Fibroblast of mammary gland (primary cell): ENCODE measurements at regions not wholly inside any gene's neighbourhood (a gene's known extent, or its start where the extent isn't known, plus 50 kb on each side); places are given as distances from the start of the nearest gene placed in this dataset.

Source experiments
- DNase-seq: peaks from one replicate; pipeline ENCODE4 v3.0.0-alpha.2; 2010; ENCODE audit warnings: low read depth
- H3K4me3 ChIP-seq: 2 replicates; pipeline ENCODE4 v1.5.1; 2011; ENCODE audit warnings: low read depth, mild to moderate bottlenecking, low read length, moderate library complexity; ENCODE audit not compliant: control insufficient read depth
- CTCF ChIP-seq: conservative IDR thresholded peaks from 2 replicates; pipeline ENCODE4 v1.5.1; 2011; ENCODE audit warnings: low read depth, low read length, inconsistent platforms; ENCODE audit not compliant: control insufficient read depth, insufficient read depth

GRCh38 chr2:102977426-102978090 is 215.7 kb downstream of the TMEM182 start:
- DNase-seq, result no peak
- TF ChIP-seq CTCF, result no peak
- H3K4me3 ChIP-seq, result no peak overlapping the region

- no peak for DNase-seq
- no peak for TF ChIP-seq CTCF
- H3K4me3 ChIP-seq, result no peak overlapping the region
These were observed 216.3 kb downstream of the TMEM182 start for GRCh38 chr2:102978091-102978490.

- no peak overlapping the region for H3K4me3 ChIP-seq
- no peak for TF ChIP-seq CTCF
- no peak for DNase-seq
These were observed 217.6 kb downstream of the TMEM182 start for GRCh38 chr2:102979429-102979828.

- no peak overlapping the region for H3K4me3 ChIP-seq
- no peak for TF ChIP-seq CTCF
- no peak for DNase-seq
These were observed 222.0 kb downstream of the TMEM182 start for GRCh38 chr2:102983786-102984185.

GRCh38 chr2:102986826-102987490 is 225.1 kb downstream of the TMEM182 start:
- DNase-seq, result no peak
- no peak overlapping the region for H3K4me3 ChIP-seq
- TF ChIP-seq CTCF, result no peak

- no peak overlapping the region for H3K4me3 ChIP-seq
- no peak for DNase-seq
- no peak for TF ChIP-seq CTCF
These were observed 230.8 kb downstream of the TMEM182 start for GRCh38 chr2:102992607-102993006.
